ENCODE measurements at regions not wholly inside any gene's neighbourhood (a gene's known extent, or its start where the extent isn't known, plus 50 kb on each side); places are given as distances from the start of the nearest gene placed in this dataset.

- Histone ChIP-seq H3K27me3 (ENCODE audit: control insufficient read depth in 3 of 3, insufficient read depth in 3 of 3, low read length in 3 of 3) (peaks cover 0 to 2% (median 0%) of the 10 kb centered on the region in 3 donors), H3K9ac (ENCODE audit: low read depth in 1 of 3, low read length in 3 of 3) (no peak overlapping the region), H3K4me3 (ENCODE audit: low read length in 3 of 3) (no peak overlapping the region), H3K27ac (ENCODE audit: low read depth, low read length) (no peak overlapping the region), H3K4me1 (ENCODE audit: control insufficient read depth in 3 of 3, insufficient read depth in 3 of 3, low read length in 3 of 3) (no peaks in the 10 kb centered on the region), H3K36me3 (ENCODE audit: control insufficient read depth in 3 of 3, insufficient read depth in 3 of 3, low read length in 3 of 3) (no peaks in the 10 kb centered on the region), H3K9me3 (ENCODE audit: control insufficient read depth in 3 of 3, low read length in 3 of 3) (no peaks in the 10 kb centered on the region)
These were observed 433.1 kb upstream of the FAM241A start for GRCh38 chr4:111712093-111712677.

DNA sequence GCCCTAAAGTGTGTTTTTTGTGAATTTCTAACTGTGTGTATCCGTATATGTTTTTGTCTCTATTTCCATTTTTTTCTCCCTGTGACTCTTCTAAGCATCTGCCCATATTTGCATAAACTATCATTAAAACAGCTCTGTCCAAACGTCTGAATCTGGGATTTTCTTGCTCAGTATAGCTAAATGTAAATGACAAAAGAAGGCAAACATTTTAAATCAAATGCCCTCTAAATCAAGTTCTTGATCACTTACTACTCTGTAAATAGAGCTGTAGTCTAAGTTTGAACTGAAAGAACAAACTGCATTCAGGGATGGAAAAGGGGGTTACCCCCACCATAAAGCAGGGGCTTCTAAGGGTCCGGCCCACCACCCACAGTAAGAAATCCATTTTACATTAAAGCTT is 432.0 kb upstream of the FAM241A start:
- Histone ChIP-seq H3K36me3 (ENCODE audit: control insufficient read depth in 3 of 3, insufficient read depth in 3 of 3, low read length in 3 of 3) (no peaks in the 10 kb centered on the region), H3K4me1 (ENCODE audit: control insufficient read depth in 3 of 3, insufficient read depth in 3 of 3, low read length in 3 of 3) (no peaks in the 10 kb centered on the region), H3K9ac (ENCODE audit: low read depth in 1 of 3, low read length in 3 of 3) (no peak overlapping the region), H3K9me3 (ENCODE audit: control insufficient read depth in 3 of 3, low read length in 3 of 3) (no peaks in the 10 kb centered on the region), H3K4me3 (ENCODE audit: low read length in 3 of 3) (no peak overlapping the region), H3K27me3 (ENCODE audit: control insufficient read depth in 3 of 3, insufficient read depth in 3 of 3, low read length in 3 of 3) (peaks cover 0 to 2% (median 0%) of the 10 kb centered on the region in 3 donors), H3K27ac (ENCODE audit: low read depth, low read length) (no peak overlapping the region)

DNA sequence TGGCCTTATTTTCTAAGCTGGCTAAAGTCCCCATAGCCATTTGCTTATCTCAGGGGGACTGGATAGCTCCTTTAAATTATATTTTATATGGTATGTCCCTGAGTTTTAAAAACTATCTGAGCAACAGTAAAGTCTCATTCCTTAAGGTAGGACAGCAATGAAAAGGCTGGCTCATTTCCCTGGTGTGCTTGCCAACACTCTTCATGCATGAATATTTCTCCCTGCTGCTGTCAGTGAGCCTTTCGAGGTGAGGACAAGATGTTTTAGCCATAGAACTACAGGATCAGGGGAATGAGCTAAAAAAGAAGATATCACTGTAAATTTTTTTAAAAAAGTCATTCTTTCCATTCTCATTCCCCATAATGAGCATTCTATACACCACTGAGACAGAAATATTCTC is 427.3 kb upstream of the FAM241A start:
- H3K27me3 ChIP-seq (ENCODE audit: control insufficient read depth in 3 of 3, insufficient read depth in 3 of 3, low read length in 3 of 3), result peaks cover 0 to 2% (median 0%) of the 10 kb centered on the region in 3 donors
- no peak overlapping the region for H3K4me3 ChIP-seq (ENCODE audit: low read length in 3 of 3)
- no peaks in the 10 kb centered on the region for H3K36me3 ChIP-seq (ENCODE audit: control insufficient read depth in 3 of 3, insufficient read depth in 3 of 3, low read length in 3 of 3)
- H3K27ac ChIP-seq (ENCODE audit: low read depth, low read length), result no peak overlapping the region
- H3K9ac ChIP-seq (ENCODE audit: low read depth in 1 of 3, low read length in 3 of 3), result no peak overlapping the region
- no peaks in the 10 kb centered on the region for H3K4me1 ChIP-seq (ENCODE audit: control insufficient read depth in 3 of 3, insufficient read depth in 3 of 3, low read length in 3 of 3)
- no peaks in the 10 kb centered on the region for H3K9me3 ChIP-seq (ENCODE audit: control insufficient read depth in 3 of 3, low read length in 3 of 3)

DNA sequence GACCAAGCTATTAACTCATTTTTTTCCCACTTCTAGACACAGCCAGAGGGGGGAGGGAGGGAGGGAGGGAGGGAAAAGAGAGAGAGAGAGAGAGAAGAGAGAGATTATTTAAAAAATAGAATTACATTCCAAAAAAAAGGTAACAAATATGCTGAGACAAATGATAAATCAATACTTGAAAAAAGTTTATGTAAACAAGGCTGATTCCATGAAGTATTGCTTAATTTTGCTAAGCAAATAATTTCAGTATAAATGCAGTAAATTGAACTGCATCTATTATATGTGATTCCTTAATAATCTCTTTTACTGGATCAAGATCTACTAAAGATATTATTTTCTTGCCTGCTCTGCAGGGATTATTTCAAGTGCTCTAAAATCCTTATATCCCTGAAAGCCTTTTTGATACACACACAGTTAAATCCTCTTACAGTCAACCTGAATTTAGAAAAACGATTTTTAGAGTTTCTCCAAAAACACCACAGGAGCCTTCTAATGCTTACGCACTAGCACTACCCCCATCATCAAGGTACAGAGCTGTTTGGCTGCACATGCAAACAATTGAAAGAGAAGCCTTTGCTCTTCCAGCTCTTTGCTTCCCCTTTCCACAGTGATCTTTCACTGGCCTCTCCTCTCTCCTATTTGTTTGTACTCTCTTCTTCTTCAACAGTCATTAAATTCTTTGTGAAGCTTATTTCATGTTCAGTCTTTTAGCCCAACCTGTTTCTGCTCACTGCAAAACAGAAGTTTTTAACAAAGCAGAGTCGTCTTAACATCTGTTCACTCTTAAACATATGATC is 426.3 kb upstream of the FAM241A start:
- Histone ChIP-seq H3K9ac (ENCODE audit: low read depth in 1 of 3, low read length in 3 of 3) (no peak overlapping the region), H3K4me3 (ENCODE audit: low read length in 3 of 3) (no peak overlapping the region), H3K4me1 (ENCODE audit: control insufficient read depth in 3 of 3, insufficient read depth in 3 of 3, low read length in 3 of 3) (no peaks in the 10 kb centered on the region), H3K27me3 (ENCODE audit: control insufficient read depth in 3 of 3, insufficient read depth in 3 of 3, low read length in 3 of 3) (peaks cover 0 to 2% (median 0%) of the 10 kb centered on the region in 3 donors), H3K9me3 (ENCODE audit: control insufficient read depth in 3 of 3, low read length in 3 of 3) (no peaks in the 10 kb centered on the region), H3K27ac (ENCODE audit: low read depth, low read length) (no peak overlapping the region), H3K36me3 (ENCODE audit: control insufficient read depth in 3 of 3, insufficient read depth in 3 of 3, low read length in 3 of 3) (no peaks in the 10 kb centered on the region)

- Histone ChIP-seq H3K4me3 (ENCODE audit: low read length in 3 of 3) (no peak overlapping the region), H3K36me3 (ENCODE audit: control insufficient read depth in 3 of 3, insufficient read depth in 3 of 3, low read length in 3 of 3) (no peaks in the 10 kb centered on the region), H3K27me3 (ENCODE audit: control insufficient read depth in 3 of 3, insufficient read depth in 3 of 3, low read length in 3 of 3) (no peaks in the 10 kb centered on the region), H3K27ac (ENCODE audit: low read depth, low read length) (no peak overlapping the region), H3K9ac (ENCODE audit: low read depth in 1 of 3, low read length in 3 of 3) (no peak overlapping the region), H3K4me1 (ENCODE audit: control insufficient read depth in 3 of 3, insufficient read depth in 3 of 3, low read length in 3 of 3) (no peaks in the 10 kb centered on the region), H3K9me3 (ENCODE audit: control insufficient read depth in 3 of 3, low read length in 3 of 3) (no peaks in the 10 kb centered on the region)
These were observed 424.4 kb upstream of the FAM241A start for GRCh38 chr4:111720866-111721265.

DNA sequence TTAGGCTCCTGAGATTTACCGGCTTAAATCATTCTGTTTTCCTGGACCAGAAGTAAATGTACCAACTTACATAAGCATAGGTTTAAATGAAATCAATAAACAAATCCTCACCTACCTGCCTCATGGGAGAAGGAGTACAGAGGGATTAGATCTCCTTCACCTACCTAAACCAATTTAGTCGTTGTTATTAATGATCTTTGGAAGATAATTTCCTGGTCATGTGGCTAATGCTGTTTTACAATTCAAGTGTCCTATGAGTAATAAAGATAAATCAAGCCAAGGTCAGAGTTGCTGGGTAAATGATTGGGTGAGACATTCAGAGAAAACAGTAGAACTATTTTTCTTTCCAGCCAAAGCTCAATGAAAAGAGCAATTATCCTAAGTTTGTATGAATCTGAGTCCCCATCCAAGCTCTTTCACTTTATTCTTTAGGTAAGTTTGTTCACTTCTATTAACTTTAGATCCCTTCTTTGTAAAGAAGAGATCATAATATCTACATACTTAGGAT is 423.0 kb upstream of the FAM241A start:
- Histone ChIP-seq H3K4me3 (ENCODE audit: low read length in 3 of 3) (no peak overlapping the region), H3K27ac (ENCODE audit: low read depth, low read length) (no peak overlapping the region), H3K36me3 (ENCODE audit: control insufficient read depth in 3 of 3, insufficient read depth in 3 of 3, low read length in 3 of 3) (no peaks in the 10 kb centered on the region), H3K4me1 (ENCODE audit: control insufficient read depth in 3 of 3, insufficient read depth in 3 of 3, low read length in 3 of 3) (no peaks in the 10 kb centered on the region), H3K9me3 (ENCODE audit: control insufficient read depth in 3 of 3, low read length in 3 of 3) (no peaks in the 10 kb centered on the region), H3K27me3 (ENCODE audit: control insufficient read depth in 3 of 3, insufficient read depth in 3 of 3, low read length in 3 of 3) (no peaks in the 10 kb centered on the region), H3K9ac (ENCODE audit: low read depth in 1 of 3, low read length in 3 of 3) (no peak overlapping the region)

- no peaks in the 10 kb centered on the region for H3K9me3 ChIP-seq (ENCODE audit: control insufficient read depth in 3 of 3, low read length in 3 of 3)
- no peak overlapping the region for H3K9ac ChIP-seq (ENCODE audit: low read depth in 1 of 3, low read length in 3 of 3)
- H3K27me3 ChIP-seq (ENCODE audit: control insufficient read depth in 3 of 3, insufficient read depth in 3 of 3, low read length in 3 of 3), result no peaks in the 10 kb centered on the region
- no peaks in the 10 kb centered on the region for H3K36me3 ChIP-seq (ENCODE audit: control insufficient read depth in 3 of 3, insufficient read depth in 3 of 3, low read length in 3 of 3)
- no peak overlapping the region for H3K27ac ChIP-seq (ENCODE audit: low read depth, low read length)
- H3K4me3 ChIP-seq (ENCODE audit: low read length in 3 of 3), result no peak overlapping the region
- no peaks in the 10 kb centered on the region for H3K4me1 ChIP-seq (ENCODE audit: control insufficient read depth in 3 of 3, insufficient read depth in 3 of 3, low read length in 3 of 3)
These were observed 408.7 kb upstream of the FAM241A start for GRCh38 chr4:111736516-111736915.

GRCh38 chr4:111744847-111745246 is 400.4 kb upstream of the FAM241A start:
- Histone ChIP-seq H3K27ac (ENCODE audit: low read depth, low read length) (no peak overlapping the region), H3K9ac (ENCODE audit: low read depth in 1 of 3, low read length in 3 of 3) (no peak overlapping the region), H3K36me3 (ENCODE audit: control insufficient read depth in 3 of 3, insufficient read depth in 3 of 3, low read length in 3 of 3) (no peaks in the 10 kb centered on the region), H3K27me3 (ENCODE audit: control insufficient read depth in 3 of 3, insufficient read depth in 3 of 3, low read length in 3 of 3) (no peaks in the 10 kb centered on the region), H3K9me3 (ENCODE audit: control insufficient read depth in 3 of 3, low read length in 3 of 3) (no peaks in the 10 kb centered on the region), H3K4me1 (ENCODE audit: control insufficient read depth in 3 of 3, insufficient read depth in 3 of 3, low read length in 3 of 3) (no peaks in the 10 kb centered on the region), H3K4me3 (ENCODE audit: low read length in 3 of 3) (no peak overlapping the region)

GRCh38 chr4:111748157-111748556 is 397.1 kb upstream of the FAM241A start:
- no peaks in the 10 kb centered on the region for H3K4me1 ChIP-seq (ENCODE audit: control insufficient read depth in 3 of 3, insufficient read depth in 3 of 3, low read length in 3 of 3)
- H3K9ac ChIP-seq (ENCODE audit: low read depth in 1 of 3, low read length in 3 of 3), result no peak overlapping the region
- no peaks in the 10 kb centered on the region for H3K9me3 ChIP-seq (ENCODE audit: control insufficient read depth in 3 of 3, low read length in 3 of 3)
- H3K27ac ChIP-seq (ENCODE audit: low read depth, low read length), result no peak overlapping the region
- no peaks in the 10 kb centered on the region for H3K27me3 ChIP-seq (ENCODE audit: control insufficient read depth in 3 of 3, insufficient read depth in 3 of 3, low read length in 3 of 3)
- H3K4me3 ChIP-seq (ENCODE audit: low read length in 3 of 3), result no peak overlapping the region
- no peaks in the 10 kb centered on the region for H3K36me3 ChIP-seq (ENCODE audit: control insufficient read depth in 3 of 3, insufficient read depth in 3 of 3, low read length in 3 of 3)

- Histone ChIP-seq H3K4me3 (ENCODE audit: low read length in 3 of 3) (no peak overlapping the region), H3K27me3 (ENCODE audit: control insufficient read depth in 3 of 3, insufficient read depth in 3 of 3, low read length in 3 of 3) (no peaks in the 10 kb centered on the region), H3K9ac (ENCODE audit: low read depth in 1 of 3, low read length in 3 of 3) (no peak overlapping the region), H3K27ac (ENCODE audit: low read depth, low read length) (no peak overlapping the region), H3K9me3 (ENCODE audit: control insufficient read depth in 3 of 3, low read length in 3 of 3) (no peaks in the 10 kb centered on the region), H3K36me3 (ENCODE audit: control insufficient read depth in 3 of 3, insufficient read depth in 3 of 3, low read length in 3 of 3) (no peaks in the 10 kb centered on the region), H3K4me1 (ENCODE audit: control insufficient read depth in 3 of 3, insufficient read depth in 3 of 3, low read length in 3 of 3) (no peaks in the 10 kb centered on the region)
These were observed 391.3 kb upstream of the FAM241A start for GRCh38 chr4:111754003-111754402.
